ENCODE measurements at regions not wholly inside any gene's neighbourhood (a gene's known extent, or its start where the extent isn't known, plus 50 kb on each side); places are given as distances from the start of the nearest gene placed in this dataset.

- Histone ChIP-seq H3K27me3 (ENCODE audit: control insufficient read depth, insufficient read depth, low read length) (no peaks in the 10 kb centered on the region), H3K4me3 (ENCODE audit: low read depth, low read length) (no peak overlapping the region), H3K27ac (ENCODE audit: low read depth, low read length) (no peak overlapping the region), H3K9me3 (ENCODE audit: control insufficient read depth, insufficient read depth, low read length) (peaks cover 3% of the 10 kb centered on the region; the same call in 1 of the 2 replicates)
- DNase-seq (ENCODE audit: low read depth, low spot score) = no peak
- CTCF ChIA-PET = interaction anchor here (0.6 kb wide), 1 partner anchor 339 kb away, joined by 3 read pairs; no protein-coding TSS in a partner anchor
- POLR2A ChIA-PET = no interaction called here
- TF ChIP-seq CTCF (IDR thresholded peaks at IDR 0.05; ENCODE audit: low read depth, low read length) = peak; percentile 41; the same call in 1 of the 2 replicates
Observed at GRCh38 chr6:50264995-50265571, 215.4 kb upstream of the DEFB112 start.

- Histone ChIP-seq H3K4me3 (ENCODE audit: low read depth, low read length) (no peak overlapping the region), H3K27ac (ENCODE audit: low read depth, low read length) (no peak overlapping the region), H3K27me3 (ENCODE audit: control insufficient read depth, insufficient read depth, low read length) (no peaks in the 10 kb centered on the region), H3K9me3 (ENCODE audit: control insufficient read depth, insufficient read depth, low read length) (no peaks in the 10 kb centered on the region)
- ChIA-PET CTCF (interaction anchor here (0.7 kb wide), 1 partner anchor 124 kb away, joined by 3 read pairs; no protein-coding TSS in a partner anchor), POLR2A (no interaction called here)
- DNase-seq (ENCODE audit: low read depth, low spot score) = no peak
- no peak for TF ChIP-seq CTCF (IDR thresholded peaks at IDR 0.05; ENCODE audit: low read depth, low read length)
Observed at GRCh38 chr6:50270415-50270814, 220.7 kb upstream of the DEFB112 start.

- H3K27ac ChIP-seq (ENCODE audit: low read depth, low read length) = no peak overlapping the region
- H3K27me3 ChIP-seq (ENCODE audit: control insufficient read depth, insufficient read depth, low read length) = no peaks in the 10 kb centered on the region
- ChIA-PET CTCF (no interaction called here), POLR2A (no interaction called here)
- no peaks in the 10 kb centered on the region for H3K9me3 ChIP-seq (ENCODE audit: control insufficient read depth, insufficient read depth, low read length)
- no peak overlapping the region for H3K4me3 ChIP-seq (ENCODE audit: low read depth, low read length)
- no peak for TF ChIP-seq CTCF (IDR thresholded peaks at IDR 0.05; ENCODE audit: low read depth, low read length)
- DNase-seq (ENCODE audit: low read depth, low spot score) = no peak
Observed at GRCh38 chr6:50271266-50271665, 221.5 kb upstream of the DEFB112 start.

GRCh38 chr6:50271817-50272216 is 222.1 kb upstream of the DEFB112 start:
- Histone ChIP-seq H3K4me3 (ENCODE audit: low read depth, low read length) (no peak overlapping the region), H3K9me3 (ENCODE audit: control insufficient read depth, insufficient read depth, low read length) (no peaks in the 10 kb centered on the region), H3K27ac (ENCODE audit: low read depth, low read length) (no peak overlapping the region), H3K27me3 (ENCODE audit: control insufficient read depth, insufficient read depth, low read length) (no peaks in the 10 kb centered on the region)
- TF ChIP-seq CTCF (IDR thresholded peaks at IDR 0.05; ENCODE audit: low read depth, low read length) = no peak
- no peak for DNase-seq (ENCODE audit: low read depth, low spot score)
- POLR2A ChIA-PET = no interaction called here
- CTCF ChIA-PET = no interaction called here

- H3K4me3 ChIP-seq (ENCODE audit: low read depth, low read length) = no peak overlapping the region
- ChIA-PET CTCF (no interaction called here), POLR2A (no interaction called here)
- no peak for TF ChIP-seq CTCF (IDR thresholded peaks at IDR 0.05; ENCODE audit: low read depth, low read length)
- no peak overlapping the region for H3K27ac ChIP-seq (ENCODE audit: low read depth, low read length)
- no peaks in the 10 kb centered on the region for H3K27me3 ChIP-seq (ENCODE audit: control insufficient read depth, insufficient read depth, low read length)
- DNase-seq (ENCODE audit: low read depth, low spot score) = no peak
- no peaks in the 10 kb centered on the region for H3K9me3 ChIP-seq (ENCODE audit: control insufficient read depth, insufficient read depth, low read length)
Observed at GRCh38 chr6:50272611-50273010, 222.9 kb upstream of the DEFB112 start.

All from AG04450 (cell line).